HG03342 (cell line): ENCODE measurements at regions not wholly inside any gene's neighbourhood (a gene's known extent, or its start where the extent isn't known, plus 50 kb on each side); places are given as distances from the start of the nearest gene placed in this dataset.
A peak's percentile ranks its signal among the peaks of the same experiment; 100 is the strongest.

Experiments used
- ATAC-seq: cut with Tn5 transposase; IDR thresholded peaks from one replicate; pipeline ENCODE4 v1.9.1; 2021; ENCODE audit warnings: mild to moderate bottlenecking, moderate library complexity; ENCODE audit not compliant: unreplicated experiment

DNA sequence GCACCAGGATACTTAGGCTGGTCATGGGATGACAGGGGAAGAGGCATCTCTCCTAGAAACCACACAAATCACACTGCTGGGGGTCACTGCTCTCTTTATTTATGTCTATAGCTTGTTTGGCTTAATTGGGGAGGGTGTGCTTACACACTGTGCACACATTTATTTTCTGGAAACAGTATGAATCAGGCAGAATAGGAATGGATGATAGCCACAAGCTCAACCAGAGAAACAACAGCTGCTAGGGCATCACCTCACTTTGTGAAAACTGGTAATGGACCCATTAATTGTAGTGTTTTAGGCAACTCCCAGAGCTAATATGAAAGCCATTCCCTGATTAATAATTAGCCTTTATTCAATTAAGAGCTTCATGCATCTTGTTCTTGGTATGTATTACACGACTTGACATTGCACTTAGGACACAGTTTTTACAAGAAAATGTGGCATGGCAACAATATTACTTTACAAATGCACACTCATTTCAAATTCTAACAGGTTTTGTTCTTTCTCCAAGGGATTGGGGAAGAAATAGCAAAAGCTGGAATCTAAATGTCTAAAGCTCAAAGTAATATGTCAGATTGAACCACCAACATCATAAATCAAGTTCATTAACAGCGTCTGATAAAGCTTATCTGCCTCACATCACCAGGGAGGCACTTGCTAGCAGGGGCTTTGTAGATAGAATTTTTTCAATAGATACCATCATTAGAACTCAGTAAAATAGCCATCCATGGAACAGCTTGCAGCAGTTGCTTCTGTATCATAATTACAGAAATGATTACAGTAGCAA, 361.9 kb upstream of the FSHR start:
- ATAC-seq, result no peak

DNA sequence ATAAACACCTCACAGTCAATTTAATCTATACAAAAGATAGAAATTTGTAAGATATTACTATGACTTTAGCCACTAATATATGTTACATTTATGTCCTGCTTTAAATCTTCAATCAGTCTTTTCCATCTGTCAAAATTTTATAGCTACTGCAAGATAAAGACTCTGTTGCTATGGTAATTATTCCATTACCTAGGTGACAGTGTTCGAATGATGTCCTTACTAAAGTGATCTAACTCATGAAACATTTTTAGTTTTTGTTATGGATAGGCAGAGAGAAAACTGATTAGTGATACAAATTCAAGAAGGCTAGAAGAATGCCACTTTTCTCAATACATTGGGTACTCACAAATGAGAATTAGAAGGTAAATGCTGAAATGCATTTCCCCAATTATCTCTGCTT, 359.9 kb upstream of the FSHR start:
- no peak for ATAC-seq

DNA sequence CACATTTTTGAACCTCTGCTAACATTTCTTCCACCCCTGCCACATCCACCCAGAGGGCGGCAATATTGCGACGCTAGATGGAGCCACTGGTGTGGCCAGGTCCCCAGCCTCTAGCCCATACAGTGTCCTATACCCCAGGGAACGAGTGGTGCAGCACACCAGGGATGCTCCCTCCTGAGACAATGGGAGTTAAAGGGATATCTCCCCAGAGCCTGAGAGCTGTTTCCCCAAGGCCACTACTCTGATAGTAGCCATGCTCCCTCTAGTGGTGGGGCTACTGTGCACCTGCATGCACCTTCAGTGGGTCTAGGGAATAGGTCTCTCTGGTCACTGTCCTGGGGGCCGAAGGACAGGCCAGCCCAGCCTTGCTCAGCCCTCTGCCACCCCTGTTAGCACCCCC, 336.4 kb upstream of the FSHR start:
- peak; percentile 78 for ATAC-seq

DNA sequence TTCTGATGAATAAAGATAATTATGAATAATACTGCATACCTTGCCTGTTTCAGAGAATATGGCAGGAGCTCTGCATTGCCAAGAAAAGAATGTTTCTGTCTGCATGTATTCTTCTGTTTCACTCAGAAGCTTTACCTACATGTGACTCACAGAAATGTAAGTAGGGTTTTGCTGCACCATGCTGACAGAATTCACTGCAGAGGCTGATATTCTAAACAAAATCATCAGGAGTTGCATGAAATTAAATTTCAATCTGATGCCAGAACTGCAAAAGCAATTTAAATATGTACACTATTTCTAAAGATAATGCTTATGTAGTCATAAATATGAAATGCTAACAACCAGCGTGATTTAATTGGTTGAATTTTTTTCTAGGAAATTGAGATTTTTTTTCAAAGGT, 332.8 kb upstream of the FSHR start:
- no peak for ATAC-seq

DNA sequence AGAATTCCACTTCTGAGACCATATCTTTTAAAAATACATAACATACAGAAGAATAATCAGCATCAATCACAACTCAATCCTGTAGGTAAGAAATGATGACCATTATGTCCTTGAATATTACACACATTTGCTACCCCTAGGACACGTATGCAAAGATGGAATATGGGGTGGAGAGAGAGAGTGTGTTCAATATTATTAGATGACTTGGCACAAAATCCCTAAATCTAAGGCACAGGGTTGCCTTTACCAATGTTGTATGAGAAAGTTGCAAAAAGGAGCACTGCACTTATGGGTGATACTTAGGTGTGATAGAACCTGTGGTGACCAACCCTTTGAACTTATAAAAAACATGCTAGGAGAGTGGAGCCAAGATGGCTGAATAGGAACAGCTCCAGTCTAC, 326.2 kb upstream of the FSHR start:
- no peak for ATAC-seq

DNA sequence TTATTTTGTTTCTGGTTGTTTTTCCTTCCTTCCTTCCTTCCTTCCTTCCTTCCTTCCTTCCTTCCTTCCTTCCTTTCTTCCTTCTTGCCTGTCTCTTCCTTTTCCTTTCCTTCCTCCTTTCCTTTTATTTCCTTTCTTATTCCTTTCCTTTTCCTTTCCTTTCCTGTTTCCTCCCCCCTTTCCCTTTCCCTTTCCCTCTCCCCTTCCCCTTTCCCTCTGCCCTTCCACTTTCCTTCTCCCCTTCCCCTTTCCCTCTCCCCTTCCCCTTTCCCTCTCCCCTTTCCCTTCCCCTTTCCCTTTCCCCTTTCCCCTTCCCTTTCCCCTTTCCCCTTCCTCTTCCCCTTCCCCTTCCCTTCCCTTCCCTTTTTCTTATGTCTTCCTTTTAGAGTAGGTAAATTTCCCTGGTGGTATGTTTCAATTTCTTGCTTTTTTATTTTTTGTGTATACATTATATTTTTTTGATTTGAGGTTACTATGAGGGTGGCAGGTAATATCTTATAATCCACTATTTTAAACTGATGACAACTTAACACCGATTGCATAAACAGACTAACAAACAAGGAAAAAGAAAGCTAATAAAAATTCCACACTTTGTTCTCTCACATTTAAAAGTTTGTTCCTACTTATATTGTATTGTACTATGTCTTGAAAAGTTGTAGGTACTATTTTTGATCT, 311.0 kb upstream of the FSHR start:
- ATAC-seq, result no peak

- ATAC-seq, result no peak
These were observed 305.1 kb upstream of the FSHR start for GRCh38 chr2:49459314-49459993.

GRCh38 chr2:49444005-49444404, 289.7 kb upstream of the FSHR start:
- no peak for ATAC-seq

DNA sequence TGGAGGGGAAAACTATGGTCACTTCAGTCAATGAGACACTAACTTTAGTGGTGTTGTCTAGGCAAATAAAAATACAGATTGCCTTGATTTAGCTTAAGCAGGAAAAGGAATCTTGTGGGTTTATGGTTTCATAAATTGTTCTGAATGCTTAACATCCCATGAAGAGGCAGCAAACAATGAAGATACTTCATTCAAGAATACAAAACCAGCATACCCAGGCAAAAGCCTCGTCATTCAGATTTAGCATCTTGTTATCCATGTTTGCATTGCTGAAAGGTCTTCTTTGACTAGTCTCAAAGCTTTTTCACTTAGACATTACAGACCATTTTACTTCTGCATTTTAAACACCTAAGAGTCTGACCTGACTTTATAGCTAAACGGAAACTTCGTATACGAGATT, 272.7 kb upstream of the FSHR start:
- ATAC-seq, result no peak

DNA sequence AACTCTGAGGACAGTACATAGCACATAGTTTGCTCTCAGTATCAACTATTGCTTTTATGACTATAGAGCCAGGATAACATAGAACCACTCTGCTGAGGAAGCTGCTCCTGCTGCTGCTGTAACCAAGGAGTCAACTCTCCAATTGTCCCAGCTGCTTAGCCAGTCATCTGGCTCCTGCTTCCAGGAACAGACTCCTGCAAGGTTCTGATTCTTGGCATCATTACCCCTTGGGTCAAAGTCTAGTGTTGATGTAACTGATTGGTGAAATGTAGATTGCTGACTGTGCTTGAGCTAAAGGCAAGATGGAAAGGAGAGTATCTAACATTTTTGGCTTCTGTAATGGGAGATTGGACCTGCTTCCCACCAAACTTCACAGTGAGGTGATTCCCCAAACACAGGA, 261.9 kb upstream of the FSHR start:
- no peak for ATAC-seq

- no peak for ATAC-seq
These were observed 249.8 kb upstream of the FSHR start for GRCh38 chr2:49404108-49404507.

GRCh38 chr2:49403637-49404036, 249.3 kb upstream of the FSHR start:
- no peak for ATAC-seq

DNA sequence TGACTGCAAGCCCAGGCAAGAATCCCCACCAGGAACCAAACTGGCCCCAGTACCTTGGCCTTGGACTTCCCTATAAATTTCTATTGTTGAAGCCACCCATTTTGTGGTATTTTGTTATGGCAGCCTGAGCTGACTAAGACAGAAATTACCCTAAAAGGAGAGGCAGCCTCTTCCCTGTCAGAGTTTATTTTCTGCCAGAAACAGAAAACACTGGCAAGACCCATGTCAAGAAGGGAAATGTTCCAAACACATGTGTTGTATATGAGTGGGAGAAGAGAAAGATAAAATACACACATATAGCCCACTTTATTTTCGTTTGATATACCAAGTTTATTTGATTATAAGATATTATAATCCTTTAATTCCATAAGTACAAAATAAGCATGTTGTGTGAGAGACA, 225.1 kb upstream of the FSHR start:
- no peak for ATAC-seq

DNA sequence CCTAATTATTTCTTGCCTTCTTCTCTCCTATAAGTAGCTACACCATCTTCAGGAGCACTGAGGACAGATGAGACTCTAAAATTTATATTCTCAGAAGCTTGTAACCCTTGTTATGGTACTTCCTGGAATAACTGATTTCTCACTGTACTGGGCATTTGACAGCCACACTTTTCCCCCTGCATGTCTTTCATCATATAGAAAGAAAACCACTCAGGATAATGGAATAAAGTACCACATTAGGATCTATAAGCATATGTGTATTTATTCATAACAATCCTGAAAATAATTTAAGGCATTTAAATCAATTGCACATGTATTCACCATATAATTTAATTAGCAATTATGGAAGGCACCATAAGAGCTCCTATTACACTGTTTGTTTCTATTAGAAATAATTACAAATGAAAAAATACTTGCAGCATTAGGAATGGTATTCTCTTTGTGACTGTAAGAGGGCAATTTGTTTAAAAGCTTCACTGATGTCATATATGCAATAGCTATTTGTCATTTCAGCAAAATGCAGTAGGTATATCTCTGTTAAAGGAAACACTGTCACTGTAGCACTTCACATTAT, 216.9 kb upstream of the FSHR start:
- ATAC-seq, result no peak

GRCh38 chr2:49369650-49370049, 215.3 kb upstream of the FSHR start:
- no peak for ATAC-seq

DNA sequence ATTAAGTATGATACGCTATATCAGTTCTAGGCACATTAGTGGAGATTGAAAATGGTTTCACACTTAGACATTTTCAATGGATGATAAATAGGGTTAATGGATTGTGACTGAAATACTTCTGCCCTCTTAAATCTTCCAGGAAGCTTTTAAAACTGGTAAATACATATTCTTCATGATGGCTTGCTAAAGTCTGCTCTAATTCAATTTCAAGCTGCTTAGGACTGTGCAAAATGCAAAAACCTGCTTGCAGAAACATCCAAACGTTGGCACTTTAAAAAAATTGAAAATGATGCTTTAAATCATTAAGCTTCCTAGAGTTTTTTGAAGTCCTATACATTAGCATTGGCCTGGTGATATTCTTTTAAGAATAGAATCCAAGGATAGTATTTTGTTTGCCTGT, 214.8 kb upstream of the FSHR start:
- no peak for ATAC-seq

- no peak for ATAC-seq
These were observed 212.7 kb upstream of the FSHR start for GRCh38 chr2:49367003-49367402.

DNA sequence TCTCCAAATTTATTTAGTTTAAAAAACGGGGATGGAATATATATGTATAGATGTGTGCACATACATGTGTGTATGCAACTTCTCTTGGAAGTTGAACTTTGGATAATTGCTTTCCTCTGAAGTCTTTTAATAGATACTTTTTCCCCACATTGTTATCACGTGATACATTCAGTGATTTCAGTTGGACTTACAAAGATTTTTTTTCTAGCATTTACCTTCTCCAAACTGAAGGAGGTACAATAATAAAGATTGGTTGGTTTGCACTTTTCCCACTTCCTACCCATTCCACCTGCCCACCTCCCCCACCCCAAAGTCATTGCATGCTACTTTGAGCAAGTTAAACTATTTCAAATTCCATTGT, 206.1 kb upstream of the FSHR start:
- no peak for ATAC-seq

DNA sequence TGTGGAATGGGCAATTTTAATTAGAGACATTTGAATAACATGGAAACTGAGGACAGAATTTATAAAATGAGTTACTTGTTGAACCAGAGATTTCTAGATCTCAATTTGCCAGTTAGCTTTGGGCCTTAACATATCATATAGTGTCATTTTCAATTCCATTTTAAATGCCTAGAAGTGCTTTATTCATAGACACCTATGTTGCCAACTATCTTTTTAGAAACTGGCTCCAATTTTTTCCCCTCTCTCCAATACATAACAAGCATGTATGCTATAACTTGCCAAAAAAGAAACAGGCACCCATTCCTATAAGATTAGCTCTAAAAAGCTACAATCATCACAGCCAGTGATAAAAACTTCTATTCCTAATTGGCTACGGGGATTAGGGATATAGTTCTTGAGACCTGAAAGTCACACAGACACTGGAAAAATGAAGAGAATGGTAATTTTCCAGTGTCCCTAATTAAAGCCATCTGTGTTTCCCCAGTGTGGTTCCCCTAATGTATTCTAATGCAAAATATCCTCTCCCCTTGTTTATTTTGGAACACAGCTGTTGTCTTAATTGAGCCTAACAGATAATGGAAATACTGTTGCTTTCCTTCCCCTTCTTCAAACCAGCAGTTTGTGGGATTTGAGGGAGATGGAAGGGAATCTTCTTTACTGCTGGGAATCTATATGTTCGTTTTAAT, 205.5 kb upstream of the FSHR start:
- ATAC-seq, result no peak

GRCh38 chr2:49355611-49356010, 201.3 kb upstream of the FSHR start:
- no peak for ATAC-seq

DNA sequence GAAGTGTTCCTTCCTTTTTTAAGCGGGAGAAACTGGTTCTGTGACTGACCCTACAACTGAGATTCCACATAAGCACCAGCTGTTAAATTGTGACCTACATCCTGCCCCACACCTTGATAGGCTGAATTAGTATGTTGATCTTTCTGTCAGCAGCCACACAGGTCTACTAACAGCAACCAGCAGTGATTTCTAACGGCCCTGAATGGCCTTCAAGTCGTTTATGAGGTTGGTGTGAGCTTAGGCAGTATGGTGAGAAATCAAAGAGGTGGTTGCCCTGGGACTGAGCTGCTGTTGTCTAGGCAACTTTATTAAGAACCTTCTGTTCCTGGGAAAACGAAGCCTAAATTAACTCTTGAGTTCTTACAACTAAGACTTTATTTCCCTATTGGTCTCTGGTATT, 197.2 kb upstream of the FSHR start:
- ATAC-seq, result no peak
